SK-N-MC (cell line): ENCODE measurements at regions not wholly inside any gene's neighbourhood (a gene's known extent, or its start where the extent isn't known, plus 50 kb on each side); places are given as distances from the start of the nearest gene placed in this dataset.

Source experiments
- EZH2 ChIP-seq: fragments of 200-600 bp; sonication (generic); IDR thresholded peaks from one replicate; pipeline ENCODE4 v1.6.1; 2017; ENCODE audit warnings: antibody characterized with exemption
- POLR2AphosphoS5 ChIP-seq: IDR thresholded peaks from 2 replicates; pipeline ENCODE4 v1.6.1; 2012; ENCODE audit warnings: mild to moderate bottlenecking, low read depth, low read length, borderline replicate concordance

DNA sequence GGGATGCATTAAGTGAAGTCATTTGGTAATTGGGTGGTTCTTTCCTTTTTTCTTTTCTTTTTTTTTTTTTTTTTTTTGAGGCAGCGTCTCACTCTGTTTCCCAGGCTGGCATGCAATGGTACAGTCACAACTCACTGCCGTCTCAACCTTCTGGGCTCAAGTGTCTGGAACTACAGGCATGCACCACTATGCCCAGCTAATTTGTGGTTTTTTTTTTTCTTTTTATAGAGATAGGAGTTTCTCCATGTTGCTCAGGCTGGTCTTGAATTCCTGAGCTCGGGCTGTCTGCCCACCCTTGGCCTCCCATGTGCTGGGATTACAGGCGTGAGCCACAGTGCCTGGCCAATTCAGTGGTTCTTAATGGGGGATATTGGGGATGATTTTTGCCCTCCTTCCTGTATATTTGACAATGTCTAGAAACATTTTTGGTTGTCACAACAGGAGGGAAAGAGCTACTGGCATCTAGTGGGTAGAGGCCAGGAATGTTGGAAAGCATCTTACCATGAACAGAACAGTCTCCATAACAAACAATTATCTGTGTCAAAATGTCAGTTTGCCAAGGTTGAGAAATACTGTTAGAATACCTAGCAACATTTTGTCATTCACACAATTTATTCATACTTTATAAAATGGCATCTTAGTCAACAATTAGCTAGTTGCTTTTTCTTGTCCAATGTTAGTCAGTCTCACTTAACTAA lies 79.4 kb upstream of the CNTN3 start:
- TF ChIP-seq EZH2 (no peak), POLR2AphosphoS5 (no peak)
